D341Med (cell line): ENCODE measurements at regions not wholly inside any gene's neighbourhood (a gene's known extent, or its start where the extent isn't known, plus 50 kb on each side); places are given as distances from the start of the nearest gene placed in this dataset.
"Not testable (repeated sequence)": the region's sequence is repeated elsewhere in the genome, so short reads cannot be mapped to it uniquely, and the experiment has no call there.

Experiments used
- DNase-seq: peaks from one replicate; pipeline ENCODE4 v3.0.0; 2012; ENCODE audit warnings: low spot score

DNA sequence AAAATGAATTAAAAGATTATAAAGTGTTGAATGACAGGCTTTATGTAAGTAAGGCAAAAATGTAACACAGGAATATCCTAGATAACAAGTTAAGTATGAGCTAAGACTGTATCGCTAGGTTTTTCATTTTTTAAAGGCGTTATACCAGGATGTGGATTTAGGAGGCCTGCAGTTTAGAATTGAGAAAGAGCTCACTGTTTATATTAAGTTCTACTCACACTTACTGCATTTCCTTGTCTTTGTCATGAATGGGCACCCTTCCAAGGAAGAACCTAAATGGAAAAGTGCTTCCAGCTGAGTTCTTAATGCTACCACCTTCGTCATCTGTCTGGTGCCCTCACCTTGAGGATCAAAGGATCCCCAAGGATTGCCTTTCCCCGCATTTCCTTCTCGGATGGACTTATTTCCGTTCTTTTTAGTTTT, 148.7 kb downstream of the SOX4 start:
- DNase-seq, result no peak

DNA sequence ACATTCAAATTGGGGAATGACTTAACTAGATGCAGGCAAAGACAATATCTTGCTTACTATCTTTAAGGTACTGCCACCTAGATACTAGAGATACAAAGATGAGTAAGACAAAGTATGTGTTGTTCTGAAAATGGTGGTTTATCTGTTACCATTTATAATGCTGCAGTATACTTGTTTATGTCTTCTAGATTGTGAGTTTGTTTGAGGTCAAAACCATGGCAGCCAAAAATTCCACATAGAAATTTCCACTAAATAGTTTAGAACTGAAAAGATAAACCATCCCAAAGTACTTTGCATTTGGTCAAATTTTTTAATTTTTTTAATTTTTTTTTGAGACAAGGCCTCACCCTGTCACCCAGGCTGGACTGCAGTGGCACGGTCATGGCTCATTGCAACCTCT, 150.8 kb downstream of the SOX4 start:
- DNase-seq, result no peak

DNA sequence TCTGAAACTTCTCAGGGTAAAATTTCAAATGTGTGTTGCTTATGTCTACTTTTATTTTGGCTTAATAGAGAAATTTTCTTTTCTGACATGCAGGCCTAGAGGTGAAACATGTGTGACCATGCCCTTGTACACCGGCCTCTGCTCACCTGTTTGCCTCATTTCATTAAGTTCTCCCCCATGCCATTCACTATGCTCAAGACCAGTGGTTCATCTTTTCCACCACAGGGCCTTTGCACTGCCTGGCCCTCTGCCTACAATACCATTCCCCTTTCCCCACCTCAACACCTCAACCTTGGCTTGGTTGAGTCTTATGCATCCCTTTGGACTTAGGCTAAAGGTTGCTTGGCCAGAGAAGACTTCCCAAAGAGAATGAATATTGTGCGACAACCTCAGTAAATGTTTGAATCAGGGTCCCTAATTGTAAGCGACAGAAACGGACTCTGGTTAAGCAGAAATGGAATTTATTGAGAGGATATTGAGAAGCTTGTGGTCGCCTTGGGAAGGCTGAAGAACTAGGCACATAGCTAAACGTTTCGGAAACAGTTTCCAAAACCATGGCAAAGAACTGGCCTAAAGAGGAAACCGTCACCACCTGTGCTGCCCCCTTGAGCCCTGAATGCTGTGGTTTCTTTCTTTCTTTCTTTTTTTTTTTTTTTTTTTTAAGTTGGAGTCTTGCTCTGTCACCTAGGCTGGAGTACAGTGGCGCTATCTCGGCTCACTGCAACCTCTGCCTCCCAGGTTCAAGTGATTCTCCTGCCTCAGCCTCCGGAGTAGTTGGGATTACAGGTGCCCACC, 152.2 kb downstream of the SOX4 start:
- no peak for DNase-seq

DNA sequence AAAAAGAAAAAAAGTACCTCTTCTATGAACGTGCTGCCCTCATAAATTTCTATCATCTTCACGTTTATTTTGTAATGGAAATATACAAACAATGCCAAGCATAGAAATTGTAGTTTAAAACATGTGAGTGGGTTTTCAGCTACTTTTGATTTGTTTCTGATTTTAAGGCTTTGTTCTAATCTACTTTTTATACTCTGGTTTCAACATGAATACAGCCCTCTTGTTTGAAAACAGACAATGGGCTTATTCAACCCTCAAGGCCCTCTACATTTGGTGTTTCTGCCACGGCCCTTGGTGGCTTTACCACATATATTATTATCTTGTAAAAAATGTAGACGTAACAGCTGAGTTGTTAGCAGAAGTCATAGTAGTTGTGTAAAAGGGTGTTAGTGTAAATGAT, 153.9 kb downstream of the SOX4 start:
- no peak for DNase-seq

GRCh38 chr6:21748343-21749056, 154.9 kb downstream of the SOX4 start:
- DNase-seq, result no peak

DNA sequence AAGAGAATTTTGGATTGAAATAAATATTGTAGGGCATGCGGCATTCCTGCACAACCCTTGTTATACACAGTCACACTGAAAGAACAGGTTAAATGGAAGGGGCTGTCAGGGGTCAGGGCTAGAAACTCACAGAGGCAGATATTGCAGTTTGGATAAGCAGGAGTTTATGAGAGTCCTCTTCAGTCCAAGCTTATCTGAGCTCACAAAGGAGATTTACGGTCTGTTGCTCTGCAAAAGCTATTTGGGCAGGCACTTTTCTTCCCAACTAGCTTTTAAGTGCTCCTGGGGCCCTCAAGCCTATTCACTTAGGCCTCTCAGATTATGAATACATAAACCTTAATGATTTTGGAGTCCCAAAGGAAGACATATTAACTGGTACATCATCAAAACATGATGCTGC, 156.2 kb downstream of the SOX4 start:
- no peak for DNase-seq

GRCh38 chr6:21750575-21750974, 157.0 kb downstream of the SOX4 start:
- no peak for DNase-seq

DNA sequence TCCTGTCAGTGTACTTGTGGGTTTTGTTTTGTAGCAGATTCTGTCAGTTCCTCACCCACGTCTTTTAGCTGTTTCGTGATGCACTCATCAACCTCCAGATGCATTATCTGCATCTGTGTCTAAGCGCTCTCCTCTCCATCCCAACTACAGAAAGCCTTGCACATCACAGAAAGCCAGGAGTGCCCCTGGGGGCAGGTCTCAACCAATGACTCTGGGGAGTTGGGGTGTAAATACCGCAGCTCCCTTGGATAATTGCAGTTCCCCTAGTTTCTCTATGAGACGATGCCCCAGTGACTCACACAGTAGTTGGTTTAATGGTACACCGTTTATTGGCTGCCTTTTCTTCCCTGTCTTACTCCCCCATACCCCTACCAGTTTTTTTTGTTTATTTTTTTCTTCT, 158.1 kb downstream of the SOX4 start:
- no peak for DNase-seq

DNA sequence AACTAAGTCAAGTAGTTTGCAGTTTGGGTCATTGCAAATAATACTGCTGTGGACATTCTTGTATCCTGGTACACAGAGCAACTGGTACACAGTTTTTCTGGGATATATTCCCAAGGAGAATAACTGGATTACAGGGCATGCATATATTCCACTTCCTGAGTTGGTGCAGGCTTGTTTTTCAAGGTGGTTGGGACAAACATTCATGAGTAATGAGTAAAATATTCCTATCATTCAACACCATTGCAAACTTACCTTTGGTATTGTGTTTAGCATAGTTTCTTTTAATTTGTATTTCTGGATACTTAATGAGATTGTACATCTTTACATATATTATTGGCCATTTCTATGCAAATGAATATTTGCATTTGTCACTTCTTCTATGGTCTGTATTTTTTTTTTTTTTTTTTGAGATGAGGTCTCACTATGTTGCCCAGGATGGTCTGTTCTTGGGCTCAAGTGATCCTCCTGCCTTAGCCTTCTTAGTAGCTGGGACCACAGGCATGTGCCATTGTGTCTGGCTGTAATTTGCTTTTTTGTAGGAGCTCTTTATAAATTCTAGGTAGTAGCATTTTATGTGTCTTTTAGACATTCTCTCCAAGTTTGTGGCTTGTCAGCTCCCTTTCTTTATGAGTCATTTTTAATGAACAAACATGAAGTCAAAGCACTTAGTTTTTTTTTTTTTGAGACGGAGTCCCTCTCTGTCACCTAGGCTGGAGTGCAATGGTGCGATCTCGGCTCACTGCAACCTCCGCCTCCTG, 158.7 kb downstream of the SOX4 start:
- DNase-seq, result no peak

DNA sequence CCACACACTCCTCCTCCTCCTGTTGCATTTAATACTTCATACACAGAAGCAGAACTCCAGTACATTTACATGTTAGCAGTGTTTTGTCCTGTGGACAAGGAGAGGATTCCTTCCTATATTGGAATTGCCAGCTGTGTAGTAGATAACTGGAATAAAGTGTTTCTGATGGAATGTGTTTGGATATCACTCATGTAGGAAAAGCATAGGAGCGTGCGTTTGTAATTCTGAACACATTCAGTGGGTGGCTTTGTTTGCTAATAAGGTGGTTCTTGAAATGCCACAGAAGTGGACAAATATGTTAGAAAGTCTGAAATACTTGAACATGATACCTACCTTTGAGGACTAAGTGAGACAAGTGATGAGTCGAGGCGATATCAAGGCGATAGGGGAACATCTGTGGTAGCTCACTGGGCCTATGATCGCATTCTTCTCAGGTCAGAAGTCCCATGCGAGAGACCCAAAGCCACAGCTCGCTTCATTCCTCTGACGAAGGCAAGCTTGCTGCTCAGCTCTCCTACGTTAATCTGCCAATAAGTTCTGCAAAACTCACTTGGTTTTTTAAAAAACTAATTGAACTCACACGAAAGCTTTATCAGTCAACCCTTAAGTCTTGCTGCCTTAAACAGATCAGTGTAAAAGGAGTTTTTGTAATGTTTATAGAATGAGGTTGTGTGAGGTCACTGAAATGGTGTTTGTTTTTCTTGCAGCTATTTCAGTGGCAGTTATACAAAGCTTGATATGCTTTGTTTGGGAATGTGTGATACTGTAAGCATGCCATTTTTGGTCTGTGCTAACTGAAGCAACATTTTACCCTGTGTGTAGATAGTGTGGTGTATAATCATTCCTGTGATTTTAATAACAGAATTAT, 159.9 kb downstream of the SOX4 start:
- no peak for DNase-seq

GRCh38 chr6:21754891-21755290, 161.3 kb downstream of the SOX4 start:
- no peak for DNase-seq

DNA sequence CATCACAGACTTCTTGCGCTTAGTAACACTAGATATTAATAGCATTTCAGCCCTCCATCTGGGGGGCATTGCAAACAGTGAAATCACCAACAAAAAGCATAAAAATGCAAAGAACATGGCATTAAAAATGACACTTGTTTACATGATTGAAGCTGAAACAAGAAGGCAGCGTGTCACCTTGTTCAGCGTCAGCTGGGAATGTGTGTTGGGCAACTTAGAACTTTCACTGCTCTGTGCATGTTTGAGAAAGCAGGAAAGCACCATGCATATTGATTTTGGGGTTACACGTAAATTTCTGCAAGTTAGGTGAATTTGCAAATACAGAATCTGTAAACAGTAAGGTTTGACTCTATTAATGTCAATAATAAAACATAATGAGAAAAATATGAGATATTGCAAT, 162.9 kb downstream of the SOX4 start:
- no peak for DNase-seq

DNA sequence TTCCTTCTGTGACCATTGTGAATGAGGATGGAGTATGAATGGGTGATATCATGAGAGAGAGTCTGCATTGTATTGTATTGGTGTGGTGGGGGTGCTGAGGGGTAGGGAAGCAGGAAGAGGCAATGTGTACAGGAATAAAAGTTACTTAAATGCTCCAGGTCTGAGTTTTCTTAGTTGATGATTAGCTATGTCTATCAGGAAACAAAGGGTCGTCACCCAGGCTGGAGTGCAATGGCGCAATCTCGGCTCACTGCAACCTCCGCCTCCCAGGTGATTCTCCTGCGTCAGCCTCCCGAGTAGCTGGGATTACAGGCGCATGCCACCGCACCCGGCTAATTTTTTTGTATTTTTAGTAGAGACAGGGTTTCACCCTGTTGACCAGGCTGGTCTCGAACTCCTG, 163.8 kb downstream of the SOX4 start:
- not testable (repeated sequence) for DNase-seq

- no peak for DNase-seq
Observed at GRCh38 chr6:21759721-21760120, 166.2 kb downstream of the SOX4 start.

DNA sequence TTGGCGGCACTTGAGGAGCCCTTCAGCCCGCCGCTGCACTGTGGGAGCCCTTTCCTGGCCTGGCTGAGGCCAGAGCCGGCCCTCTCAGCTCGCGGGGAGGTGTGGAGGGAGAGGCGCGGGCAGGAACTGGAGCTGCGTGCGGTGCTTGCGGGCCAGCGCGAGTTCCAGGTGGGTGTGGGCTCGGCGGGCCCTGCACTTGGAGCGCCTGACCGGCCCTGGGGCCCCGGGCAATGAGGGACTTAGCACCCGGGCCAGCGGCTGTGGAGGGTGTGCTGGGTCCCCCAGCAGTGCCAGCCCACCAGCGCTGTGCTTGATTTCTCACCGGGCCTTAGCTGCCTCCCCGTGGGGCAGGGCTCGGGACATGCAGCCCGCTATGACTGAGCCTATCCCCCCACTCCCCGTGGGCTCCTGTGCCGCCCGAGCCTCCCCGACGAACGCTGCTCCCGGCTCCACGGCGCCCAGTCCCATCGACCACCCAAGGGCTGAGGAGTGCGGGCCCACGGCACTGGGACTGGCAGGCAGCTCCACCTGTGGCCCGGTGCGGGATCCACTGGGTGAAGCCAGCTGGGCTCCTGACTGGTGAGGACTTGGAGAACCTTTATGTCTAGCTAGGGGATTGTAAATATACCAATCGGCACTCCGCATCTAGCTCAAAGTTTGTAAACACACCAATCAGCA, 167.6 kb downstream of the SOX4 start:
- not testable (repeated sequence) for DNase-seq

DNA sequence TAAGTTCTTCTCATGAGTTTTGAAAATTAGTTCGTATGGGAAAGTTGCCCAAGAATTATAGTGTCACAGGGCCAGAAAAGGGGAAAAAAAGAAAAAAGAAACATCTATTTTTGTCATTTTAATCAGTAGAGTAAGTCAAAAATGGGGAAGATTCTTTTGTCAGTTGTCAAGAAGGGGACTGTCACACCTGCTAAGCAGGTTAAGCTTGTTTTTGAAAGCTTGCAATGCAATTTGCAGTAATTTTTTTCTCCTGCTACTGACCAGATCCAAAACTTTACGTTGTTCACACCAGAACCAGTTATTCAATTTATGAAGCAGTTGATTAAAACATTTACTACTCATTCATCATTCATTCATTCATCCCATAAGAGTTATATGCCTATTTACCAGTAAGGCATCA, 171.4 kb downstream of the SOX4 start:
- no peak for DNase-seq

DNA sequence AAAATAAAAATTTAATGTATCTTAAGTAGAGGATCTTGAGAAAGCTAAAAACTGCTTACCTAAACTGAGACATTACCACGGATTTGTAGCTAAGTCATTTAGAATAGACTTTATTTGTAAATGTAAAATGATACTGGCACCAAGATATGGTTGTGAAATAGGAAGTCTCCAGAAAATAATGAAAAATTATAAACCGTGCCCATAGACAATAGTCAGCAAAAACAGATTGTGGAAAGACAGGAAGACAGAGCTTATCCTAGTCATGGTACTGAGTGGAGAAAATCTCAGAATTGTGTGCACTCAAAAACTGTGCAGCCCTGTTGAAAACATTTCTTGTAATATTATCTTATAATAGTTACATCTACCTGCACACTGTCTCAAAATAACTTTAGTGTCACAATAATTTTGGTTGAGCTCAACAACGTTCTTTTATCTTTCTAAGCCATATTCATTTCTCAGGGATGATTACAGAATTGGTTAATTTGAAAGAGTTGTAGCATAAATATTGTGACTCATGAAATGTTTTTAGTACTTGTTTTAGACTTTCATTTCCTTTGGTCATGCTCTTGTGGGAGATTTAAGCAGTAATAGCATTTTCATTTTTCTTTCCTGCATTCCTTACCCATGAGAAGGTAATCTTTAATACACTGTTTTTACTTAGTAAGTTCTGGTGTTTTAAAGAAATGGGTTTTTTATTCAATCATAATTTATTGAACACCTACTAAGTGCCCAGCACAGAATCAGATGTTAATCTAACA, 174.5 kb downstream of the SOX4 start:
- no peak for DNase-seq

- no peak for DNase-seq
Observed at GRCh38 chr6:21769405-21769861, 175.9 kb downstream of the SOX4 start.

GRCh38 chr6:21769968-21770367, 176.4 kb downstream of the SOX4 start:
- no peak for DNase-seq

GRCh38 chr6:21771626-21772320, 178.2 kb downstream of the SOX4 start:
- DNase-seq, result no peak
